K562 (cell line): ENCODE measurements at regions not wholly inside any gene's neighbourhood (a gene's known extent, or its start where the extent isn't known, plus 50 kb on each side); places are given as distances from the start of the nearest gene placed in this dataset.

Source experiments
- ATAC-seq: fragments of 200-7000 bp; cut with Tn5 transposase; 3 replicates; pipeline ENCODE4 v1.9.1; 2020; ENCODE audit warnings: moderate library complexity
- BruUV-seq: library from RNA; stranded (reverse); fragments of 400-500 nt; replicated peaks from 2 replicates; lab custom pipeline; 2021; lab: Mats Ljungman, UMichigan
- CTCF ChIA-PET: fragments of 300-600 bp; formaldehyde crosslinking; extraction: SDS; loops from one replicate; lab custom pipeline; 2021; ENCODE audit warnings: low intra/inter-chr PET ratio; lab: Yijun Ruan, JAX
- POLR2A ChIA-PET: fragments of 300-600, 350-650 bp; sonication (Branson Sonifier 250); formaldehyde crosslinking; extraction: SDS; loops from one replicate; lab custom pipeline; 2021; ENCODE audit warnings: antibody characterized with exemption, inconsistent platforms; lab: Yijun Ruan, JAX
- DNase-seq, 4 experiments: peaks; one replicate each; pipeline versions ENCODE4 v3.0.0 to v3.0.0-alpha.2; 2011 to 2018; ENCODE audit warnings: low spot score in 3 of 4, mixed read lengths in 3 of 4; ENCODE audit errors: extremely low read depth in 1 of 4
- FAIRE-seq: peaks from 2 replicates; lab custom pipeline; 2011; peaks lifted over from hg19 to GRCh38; lab: Jason Lieb, UNC
- H2AFZ ChIP-seq: 2 replicates; pipeline ENCODE4 v1.6.0; 2011; ENCODE audit warnings: low read depth, low read length, control low read depth, inconsistent platforms
- H3K27ac ChIP-seq: fragments of 200-600 bp; 3 replicates; pipeline ENCODE4 v1.8.0; 2011; ENCODE audit warnings: low read depth, mild to moderate bottlenecking, control low read depth, inconsistent platforms, low read length, moderate library complexity, mixed read lengths; ENCODE audit errors: extremely low read depth
- H3K27me3 ChIP-seq, 2 experiments: fragments of 300-600 bp in 1 of 2; 2 replicates in 1 of 2; 3 replicates in 1 of 2; pipeline versions ENCODE4 v1.6.0 to v1.8.0; 2011; ENCODE audit warnings: inconsistent platforms in 2 of 2, low read length in 2 of 2, mild to moderate bottlenecking in 1 of 2, mixed read lengths in 1 of 2, moderate library complexity in 1 of 2; ENCODE audit not compliant: control insufficient read depth in 2 of 2, insufficient read depth in 2 of 2
- H3K36me3 ChIP-seq: fragments of 300-600 bp; 3 replicates; pipeline ENCODE4 v1.8.0; 2011; ENCODE audit warnings: mild to moderate bottlenecking, low read length, inconsistent platforms; ENCODE audit not compliant: control insufficient read depth, insufficient read depth
- H3K4me1 ChIP-seq, 2 experiments: fragments of 200-600 bp in 1 of 2; replicated peaks in 1 of 2; 2 replicates in 1 of 2; 3 replicates in 1 of 2; pipeline versions ENCODE4 v1.5.1 to v1.8.0; 2011; ENCODE audit warnings: inconsistent platforms in 2 of 2, low read length in 2 of 2, mild to moderate bottlenecking in 1 of 2, mixed read lengths in 1 of 2, moderate library complexity in 1 of 2; ENCODE audit not compliant: control insufficient read depth in 2 of 2, insufficient read depth in 2 of 2
- H3K4me2 ChIP-seq: 2 replicates; pipeline ENCODE4 v1.6.1; 2011; ENCODE audit warnings: low read length, control low read depth, inconsistent platforms, mixed read lengths; ENCODE audit not compliant: insufficient read depth
- H3K4me3 ChIP-seq: fragments of 200-600 bp; sonication (generic), shearing (Covaris generic); 2 replicates; pipeline ENCODE4 v1.5.1; 2016; ENCODE audit warnings: control low read depth, inconsistent platforms
- H3K79me2 ChIP-seq: fragments of 200-600 bp; 3 replicates; pipeline ENCODE4 v1.8.0; 2011; ENCODE audit warnings: low read length, inconsistent platforms; ENCODE audit not compliant: control insufficient read depth, insufficient read depth
- H3K9ac ChIP-seq, 2 experiments: 2 replicates each; pipeline versions ENCODE4 v1.6.0 to v1.6.1; 2011; ENCODE audit warnings: low read depth in 2 of 2, low read length in 2 of 2, control low read depth in 1 of 2, inconsistent platforms in 1 of 2, mild to moderate bottlenecking in 1 of 2, mixed read lengths in 1 of 2; ENCODE audit not compliant: insufficient read depth in 1 of 2
- H3K9me1 ChIP-seq: one replicate; pipeline ENCODE4 v1.6.0; 2011; ENCODE audit warnings: inconsistent platforms, mild to moderate bottlenecking, low read length, moderate library complexity; ENCODE audit not compliant: control insufficient read depth, insufficient read depth
- H3K9me3 ChIP-seq: replicated peaks from 2 replicates; pipeline ENCODE4 v1.5.1; 2011; ENCODE audit warnings: low read depth, low read length, inconsistent platforms; ENCODE audit not compliant: control insufficient read depth, insufficient read depth
- H4K20me1 ChIP-seq: replicated peaks from 2 replicates; pipeline ENCODE4 v1.6.1; 2011; ENCODE audit warnings: low read length, inconsistent platforms, mixed read lengths; ENCODE audit not compliant: control insufficient read depth, insufficient read depth
- GATA2 ChIP-seq: sonication (generic); formaldehyde crosslinking; IDR thresholded peaks from 2 replicates; pipeline ENCODE4 v1.4.0; 2020; ENCODE audit warnings: mild to moderate bottlenecking, missing genetic modification reagents
- GTF3C2 ChIP-seq: IDR thresholded peaks from 3 replicates; pipeline ENCODE4 v1.6.1; 2011; ENCODE audit warnings: borderline replicate concordance, mild to moderate bottlenecking, moderate library complexity; ENCODE audit not compliant: insufficient read length; ENCODE audit errors: extremely low read depth
- WGBS: fragments of 100-300 bp; shearing (Covaris generic); methylation state at CpG from one replicate; pipeline ENCODE4 v1.1.6; 2016; ENCODE audit warnings: low coverage, mixed read lengths; ENCODE audit not compliant: insufficient coverage; ENCODE audit errors: missing lambda C conversion rate; 5-methylcytosine and 5-hydroxymethylcytosine counted together
- in situ Hi-C: fragments of 300-500 bp; cut with MboI; formaldehyde crosslinking; loops from 4 replicates; pipeline ENCODE4 v1.15.0; 2018; ENCODE audit warnings: inconsistent platforms, mixed read lengths
- intact Hi-C: fragments of 100-400 bp; cut with micrococcal nuclease; formaldehyde crosslinking; loops from 2 replicates; pipeline ENCODE4 v1.14.2; 2022
- TF ChIP-seq, protein P1 (sequence below): sonication (generic); formaldehyde crosslinking; IDR thresholded peaks from 2 replicates; pipeline ENCODE4 v1.8.0; 2022; ENCODE audit warnings: mild to moderate bottlenecking, missing genetic modification reagents
- TF ChIP-seq, protein P2 (sequence below), 2 experiments: fragments of 200-800 bp in 1 of 2; sonication (Bioruptor generic) in 1 of 2; sonication (generic) in 1 of 2; formaldehyde crosslinking in 1 of 2; IDR thresholded peaks in 1 of 2; conservative IDR thresholded peaks in 1 of 2; 2 replicates each; pipeline versions ENCODE4 v1.5.0 to v1.6.1; 2016 to 2020; ENCODE audit warnings: missing compliant biosample characterization in 1 of 2, missing genetic modification characterization in 1 of 2, missing genetic modification reagents in 1 of 2

DNA sequence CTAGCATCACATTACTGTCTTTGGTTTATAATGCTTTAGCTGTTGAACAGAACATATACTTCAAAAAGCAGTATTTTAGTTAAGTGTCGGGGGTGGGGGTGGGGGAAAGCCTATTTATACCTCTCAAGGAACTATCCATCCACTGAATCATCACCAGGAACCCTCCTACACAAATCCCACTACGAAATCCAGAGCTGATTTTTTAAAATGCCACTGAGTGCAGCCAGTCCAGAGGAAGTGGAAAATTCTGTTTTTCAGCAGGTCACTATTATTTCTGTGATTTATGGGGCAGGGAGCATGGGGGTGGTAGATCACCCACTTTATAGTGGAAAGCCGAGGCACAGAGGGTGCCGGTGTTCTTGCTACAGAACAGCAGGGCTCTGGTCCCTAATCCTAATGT is 284.1 kb downstream of the SOX9 start:
- no peak overlapping the region for H3K27ac ChIP-seq
- H2AFZ ChIP-seq: no peak overlapping the region
- H4K20me1 ChIP-seq: no peaks in the 10 kb centered on the region; the same call in 1 of the 2 replicates
- CTCF ChIA-PET: no interaction called here
- WGBS: 0% methylated on average over 4 of the region's 4 CpGs
- H3K4me1 ChIP-seq: no peaks in the 10 kb centered on the region
- no peaks in the 10 kb centered on the region for H3K36me3 ChIP-seq
- H3K9me3 ChIP-seq: no peaks in the 10 kb centered on the region
- H3K4me3 ChIP-seq: no peak overlapping the region
- intact Hi-C loops: no loop called here
- DNase-seq (no peak), FAIRE-seq (no peak), ATAC-seq (no peak)
- TF ChIP-seq, protein P1, sequence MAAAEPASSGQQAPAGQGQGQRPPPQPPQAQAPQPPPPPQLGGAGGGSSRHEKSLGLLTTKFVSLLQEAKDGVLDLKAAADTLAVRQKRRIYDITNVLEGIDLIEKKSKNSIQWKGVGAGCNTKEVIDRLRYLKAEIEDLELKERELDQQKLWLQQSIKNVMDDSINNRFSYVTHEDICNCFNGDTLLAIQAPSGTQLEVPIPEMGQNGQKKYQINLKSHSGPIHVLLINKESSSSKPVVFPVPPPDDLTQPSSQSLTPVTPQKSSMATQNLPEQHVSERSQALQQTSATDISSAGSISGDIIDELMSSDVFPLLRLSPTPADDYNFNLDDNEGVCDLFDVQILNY (CRISPR knock-in tag): no peak
- TF ChIP-seq GATA2 (CRISPR knock-in tag): no peak
- TF ChIP-seq GTF3C2: no peak
- TF ChIP-seq, protein P2, sequence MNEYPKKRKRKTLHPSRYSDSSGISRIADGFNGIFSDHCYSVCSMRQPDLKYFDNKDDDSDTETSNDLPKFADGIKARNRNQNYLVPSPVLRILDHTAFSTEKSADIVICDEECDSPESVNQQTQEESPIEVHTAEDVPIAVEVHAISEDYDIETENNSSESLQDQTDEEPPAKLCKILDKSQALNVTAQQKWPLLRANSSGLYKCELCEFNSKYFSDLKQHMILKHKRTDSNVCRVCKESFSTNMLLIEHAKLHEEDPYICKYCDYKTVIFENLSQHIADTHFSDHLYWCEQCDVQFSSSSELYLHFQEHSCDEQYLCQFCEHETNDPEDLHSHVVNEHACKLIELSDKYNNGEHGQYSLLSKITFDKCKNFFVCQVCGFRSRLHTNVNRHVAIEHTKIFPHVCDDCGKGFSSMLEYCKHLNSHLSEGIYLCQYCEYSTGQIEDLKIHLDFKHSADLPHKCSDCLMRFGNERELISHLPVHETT (CRISPR knock-in tag; conservative IDR thresholded peaks at IDR 0.05 in 1 of 2, IDR thresholded peaks at IDR 0.05 in 1 of 2): no peak
- no peaks in the 10 kb centered on the region for H3K79me2 ChIP-seq
- no peaks in the 10 kb centered on the region for H3K9me1 ChIP-seq
- in situ Hi-C loops: no loop called here
- BruUV-seq: no TSS peak
- POLR2A ChIA-PET: no interaction called here
- H3K9ac ChIP-seq: no peak overlapping the region
- no peaks in the 10 kb centered on the region for H3K27me3 ChIP-seq
- H3K4me2 ChIP-seq: no peak overlapping the region
